Activated CD8-positive, alpha-beta memory T cell treated with anti-CD3 and anti-CD28 coated beads for 1 hour (primary cell): ENCODE measurements at regions not wholly inside any gene's neighbourhood (a gene's known extent, or its start where the extent isn't known, plus 50 kb on each side); places are given as distances from the start of the nearest gene placed in this dataset.

Experiments
- DNase-seq, 2 donors: peaks; one replicate each; pipeline ENCODE4 v3.0.0-alpha.2; 2020; ENCODE audit warnings: low read depth in 1 of 2; ENCODE audit errors: extremely low read depth in 1 of 2

GRCh38 chr3:40975711-40976121, 223.6 kb upstream of the CTNNB1 start:
- no peak for DNase-seq

DNA sequence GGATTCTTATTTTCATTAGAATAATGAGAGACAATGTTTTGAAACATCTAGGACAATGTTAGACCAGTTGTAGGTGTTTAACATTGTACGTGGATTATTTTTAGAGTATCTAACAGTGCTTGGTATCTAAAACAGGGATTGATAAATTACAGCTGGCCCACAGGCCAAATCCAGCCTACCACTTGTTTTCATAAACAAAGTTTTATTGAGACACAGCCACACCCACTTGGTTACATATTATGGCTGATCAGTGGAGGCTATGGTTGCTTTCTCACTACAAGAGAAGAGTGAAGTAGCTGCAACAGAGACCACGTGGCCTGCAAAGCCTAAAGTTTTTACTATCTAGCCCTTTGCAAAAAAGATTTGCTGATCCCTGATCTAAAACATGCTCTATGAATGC, 223.1 kb upstream of the CTNNB1 start:
- no peak for DNase-seq

DNA sequence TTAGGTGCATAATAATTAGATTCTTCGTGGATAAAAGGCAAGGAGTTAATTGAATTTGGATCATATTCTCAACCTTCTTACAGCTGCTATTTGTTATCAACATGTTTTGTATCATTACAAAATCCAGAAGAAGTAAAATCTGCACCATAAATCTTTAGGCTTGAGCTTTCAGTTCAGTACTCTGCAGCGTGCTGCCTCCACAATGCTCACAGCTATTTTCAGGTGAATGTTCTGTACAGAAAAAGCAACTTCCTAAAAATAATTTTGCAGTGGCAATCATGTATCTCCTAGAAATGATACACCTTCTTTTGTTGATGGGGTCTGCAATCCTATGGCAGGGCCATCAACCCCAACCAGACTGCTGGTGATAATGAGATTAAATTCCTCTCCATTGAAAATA, 220.9 kb upstream of the CTNNB1 start:
- DNase-seq: no peak

- no peak for DNase-seq
These were observed 219.3 kb upstream of the CTNNB1 start for GRCh38 chr3:40979962-40980361.

DNA sequence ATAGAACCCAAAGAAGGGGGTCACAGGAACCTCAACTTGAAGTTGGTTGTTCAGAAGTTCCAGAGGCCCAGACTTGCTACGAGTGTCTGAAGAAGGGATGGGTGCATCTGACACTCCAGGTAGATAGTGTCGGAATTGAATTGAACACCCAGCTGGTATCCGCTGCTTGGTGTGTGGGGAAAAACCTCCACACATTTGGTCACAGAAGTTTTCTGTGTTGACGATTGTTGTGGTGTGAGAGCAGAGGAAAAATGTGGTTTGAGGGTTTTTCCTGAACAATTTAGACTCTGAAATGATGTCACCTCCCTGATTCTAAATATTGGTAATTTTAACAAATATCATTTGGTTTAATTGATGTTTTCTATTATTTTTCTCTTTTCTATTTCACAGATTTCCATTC, 218.8 kb upstream of the CTNNB1 start:
- DNase-seq: no peak

GRCh38 chr3:40985195-40985594, 214.1 kb upstream of the CTNNB1 start:
- no peak for DNase-seq

- DNase-seq: no peak
These were observed 210.8 kb upstream of the CTNNB1 start for GRCh38 chr3:40988468-40988867.

DNA sequence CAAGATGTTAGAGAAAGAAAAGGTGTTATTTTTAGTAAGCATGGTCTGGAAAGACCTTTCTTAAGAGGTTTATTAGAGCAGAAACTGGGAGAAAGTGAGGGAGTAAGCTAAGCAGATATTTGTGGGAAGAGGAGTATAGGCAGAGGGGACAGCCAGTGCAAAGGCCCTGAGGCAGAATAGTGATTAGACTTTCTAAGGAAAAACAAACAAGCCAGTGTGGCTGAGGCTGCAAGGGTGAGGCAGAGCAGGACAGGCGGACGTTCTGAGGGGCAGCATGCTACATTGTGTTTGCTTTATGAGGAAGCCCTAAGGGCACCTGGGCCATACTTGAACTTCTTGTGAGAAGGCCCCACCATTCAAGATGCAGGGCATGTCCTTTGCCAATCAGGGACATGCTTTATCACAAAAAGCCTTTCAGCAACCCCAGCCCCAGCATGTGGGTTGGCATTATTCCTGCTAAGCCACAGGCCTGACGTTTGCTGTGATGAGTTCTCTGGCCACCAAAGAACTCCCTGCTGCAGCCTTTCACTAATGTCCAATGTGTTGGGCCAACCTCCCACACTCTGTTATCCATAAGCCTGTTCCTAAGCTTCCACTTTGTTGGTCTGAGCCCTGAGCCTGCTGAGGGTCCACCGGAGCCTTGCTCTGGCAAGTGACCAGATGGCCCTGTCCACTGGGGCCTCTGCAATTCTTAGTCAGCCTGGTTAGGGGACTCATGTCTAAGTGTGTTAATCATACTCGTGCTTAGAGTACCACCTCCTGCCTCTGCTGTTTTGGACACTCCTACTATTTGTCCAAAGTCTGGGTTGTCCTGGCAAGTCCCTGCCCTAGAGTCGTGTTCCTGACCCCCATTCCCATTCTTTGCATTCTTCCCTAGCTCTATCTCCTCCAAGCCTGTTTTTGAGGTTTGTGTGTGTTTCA, 209.9 kb upstream of the CTNNB1 start:
- DNase-seq: no peak

DNA sequence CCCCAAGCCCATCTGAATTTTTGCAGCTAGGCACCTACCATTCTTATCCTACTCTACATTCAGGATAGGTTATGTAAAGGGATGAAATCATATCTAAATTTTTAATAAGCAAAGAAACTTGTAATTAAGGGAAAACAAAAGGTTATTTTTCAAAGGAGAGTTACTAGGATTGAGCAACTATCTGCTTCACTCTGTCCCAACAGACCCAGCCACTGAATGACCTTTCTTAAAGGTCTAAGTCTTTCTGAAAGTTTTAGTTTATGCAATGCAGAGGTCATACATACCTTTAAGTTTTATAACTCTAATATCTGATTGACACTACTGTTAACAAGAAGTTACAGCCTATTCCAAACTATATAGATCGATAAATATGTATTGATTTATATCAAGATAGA, 209.2 kb upstream of the CTNNB1 start:
- no peak for DNase-seq

DNA sequence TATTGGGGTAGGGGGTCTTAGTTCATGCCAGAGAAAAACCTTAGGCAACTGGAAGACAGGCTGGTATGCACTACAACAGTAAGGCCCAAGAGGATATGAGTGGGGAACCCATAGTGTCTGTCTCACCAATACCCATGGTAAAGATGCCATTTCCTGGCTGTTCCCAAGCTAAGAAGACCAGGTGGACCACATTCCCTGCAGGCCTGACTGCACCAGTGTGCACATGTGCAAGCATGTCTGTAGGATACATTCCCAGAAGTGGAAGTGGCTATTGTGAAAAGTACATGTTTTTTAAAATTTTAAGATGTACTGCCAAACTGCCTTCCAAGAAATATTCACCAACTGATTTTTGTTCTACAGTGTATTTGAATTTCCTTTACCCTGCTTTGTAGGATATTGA, 207.3 kb upstream of the CTNNB1 start:
- DNase-seq: no peak

GRCh38 chr3:40994611-40995010, 204.7 kb upstream of the CTNNB1 start:
- DNase-seq: no peak

DNA sequence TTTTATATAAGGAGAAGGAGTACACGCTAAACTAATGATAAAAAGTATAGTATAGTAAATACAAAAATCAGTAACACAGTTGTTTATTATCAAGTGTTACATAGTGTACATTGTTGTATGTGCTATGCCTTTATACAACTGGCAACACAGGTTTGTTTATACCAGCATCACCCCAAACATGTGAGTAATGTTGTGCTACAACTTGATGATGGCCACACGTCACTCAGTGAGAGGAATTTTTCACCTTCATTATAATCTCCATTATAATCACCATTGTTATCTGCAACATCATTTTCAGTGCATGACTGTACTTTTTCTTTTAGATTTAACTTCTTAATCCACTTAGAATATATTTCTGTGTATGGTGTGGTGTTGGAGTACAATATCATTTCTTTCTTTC, 204.0 kb upstream of the CTNNB1 start:
- DNase-seq: no peak

DNA sequence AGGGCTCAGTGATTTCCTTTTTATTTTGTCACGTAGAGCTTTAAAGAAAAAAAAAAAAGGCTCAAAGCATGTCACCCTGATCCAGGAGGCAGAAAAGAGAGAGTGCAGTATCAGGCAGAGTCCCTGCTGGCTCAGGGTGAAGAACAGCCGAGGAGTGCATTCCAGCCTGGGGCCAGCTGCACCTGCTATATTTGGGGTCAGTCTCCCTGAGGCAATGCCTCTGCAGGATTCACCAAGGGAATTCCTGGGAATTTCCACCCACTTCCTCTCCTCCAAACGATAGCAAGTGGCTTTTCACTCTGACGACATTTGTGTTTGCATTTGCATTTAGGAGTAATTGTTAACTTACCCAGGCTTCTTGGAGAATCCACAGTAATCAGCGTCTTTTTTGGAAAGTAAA, 202.9 kb upstream of the CTNNB1 start:
- DNase-seq: no peak

- no peak for DNase-seq
These were observed 202.2 kb upstream of the CTNNB1 start for GRCh38 chr3:40996827-40997710.

DNA sequence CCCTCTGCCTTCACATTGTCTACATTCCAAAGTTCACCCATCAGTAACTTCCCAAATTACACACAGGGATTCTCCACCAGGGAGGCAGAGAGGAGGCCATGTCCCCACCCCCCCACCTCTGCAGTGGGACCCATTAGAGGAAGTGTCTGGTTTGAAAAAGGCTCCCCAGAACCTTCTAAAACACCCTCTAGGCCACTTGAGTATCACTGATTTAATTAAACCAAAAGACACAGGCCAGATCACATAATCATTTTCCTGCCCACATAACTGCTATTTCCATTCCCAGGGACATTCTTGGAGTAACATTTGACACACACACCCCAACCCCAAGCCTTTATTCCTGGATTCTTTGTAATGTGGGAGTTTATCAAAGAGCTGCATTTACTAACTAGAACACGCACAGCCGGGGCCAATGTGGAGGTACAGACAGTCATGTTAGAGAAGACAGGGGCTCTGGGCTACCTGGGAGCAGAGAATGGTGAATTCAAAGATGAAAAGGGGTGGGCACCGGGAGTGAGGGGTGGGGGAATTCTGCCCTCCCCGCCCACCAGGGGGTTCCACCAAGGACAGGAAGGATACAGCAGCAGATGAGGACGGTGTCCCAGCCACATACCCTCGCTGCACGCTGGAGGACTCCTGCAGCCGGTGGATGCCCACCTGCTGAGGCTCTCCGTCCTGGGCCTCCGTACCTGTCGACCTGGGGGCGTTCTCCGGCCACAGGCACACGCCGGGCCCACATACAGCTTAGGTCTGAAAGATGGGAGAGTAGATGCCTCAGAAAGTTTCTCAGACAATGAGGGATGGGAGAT, 201.4 kb upstream of the CTNNB1 start:
- no peak for DNase-seq

- no peak for DNase-seq
These were observed 199.6 kb upstream of the CTNNB1 start for GRCh38 chr3:40999682-41000081.

GRCh38 chr3:41000471-41000870, 198.8 kb upstream of the CTNNB1 start:
- no peak for DNase-seq

DNA sequence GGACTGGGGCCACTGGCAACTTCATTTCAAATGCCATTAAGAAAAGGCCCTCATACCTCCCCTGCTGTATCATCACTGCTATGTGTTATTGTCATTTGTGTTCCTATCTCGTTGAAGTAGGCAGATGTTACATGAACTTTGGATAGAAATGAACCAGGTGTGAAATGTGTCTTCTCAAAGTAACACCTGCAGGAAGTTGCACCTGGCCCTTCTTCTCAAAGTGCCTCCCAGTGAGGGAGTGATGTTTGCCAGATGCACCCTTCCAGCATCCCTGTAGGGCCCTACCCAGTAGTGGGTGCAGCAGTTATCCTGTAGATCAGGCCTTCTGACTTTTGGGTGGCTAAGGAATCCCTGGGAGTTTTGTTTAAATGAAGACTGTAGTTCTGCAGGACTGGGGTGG, 197.7 kb upstream of the CTNNB1 start:
- no peak for DNase-seq

- no peak for DNase-seq
These were observed 197.2 kb upstream of the CTNNB1 start for GRCh38 chr3:41002104-41002503.

DNA sequence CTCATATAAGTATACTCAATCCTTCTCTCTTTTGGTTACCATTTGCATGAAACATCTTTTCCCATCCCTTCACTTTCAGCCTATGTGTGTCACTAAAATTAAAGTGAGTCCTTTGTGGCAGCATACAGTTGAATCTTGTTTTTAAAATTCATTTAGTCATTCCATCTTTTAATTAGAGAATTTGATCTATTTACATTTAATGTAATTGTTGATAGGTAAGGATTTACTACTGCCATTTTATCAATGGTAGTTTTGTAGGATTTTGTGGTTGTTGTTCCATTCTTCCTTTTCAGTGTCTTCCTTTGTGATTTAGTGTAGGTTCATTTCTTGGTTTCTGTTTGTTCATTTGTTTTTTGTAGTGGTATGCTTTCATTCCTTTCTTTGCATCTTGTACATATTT, 191.9 kb upstream of the CTNNB1 start:
- no peak for DNase-seq

DNA sequence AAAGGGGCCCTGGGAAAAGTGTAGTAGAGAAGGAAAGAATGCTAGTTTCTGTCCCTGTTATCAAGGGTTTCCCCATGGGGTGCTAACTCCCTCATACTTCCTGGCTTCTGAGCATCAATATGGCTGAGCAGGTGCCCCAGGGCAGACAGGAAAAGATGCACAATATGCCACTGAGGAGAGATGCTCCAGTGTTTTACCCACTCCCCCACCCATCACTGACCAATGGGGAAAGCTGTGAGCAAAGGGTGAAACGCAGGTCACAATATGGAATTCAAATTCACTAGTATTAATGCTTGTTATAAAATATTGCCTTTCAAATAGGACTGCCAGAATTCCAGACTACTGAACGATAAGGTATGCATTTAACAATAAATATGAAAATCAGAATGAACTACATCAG, 187.5 kb upstream of the CTNNB1 start:
- no peak for DNase-seq
